Suprapubic skin (tissue), 4 donors: ENCODE measurements at regions not wholly inside any gene's neighbourhood (a gene's known extent, or its start where the extent isn't known, plus 50 kb on each side); places are given as distances from the start of the nearest gene placed in this dataset.

ENCODE experiments used
- DNase-seq, 2 donors: peaks; one replicate each; pipeline ENCODE4 v3.0.0-alpha.2; 2019; ENCODE audit warnings: low spot score in 2 of 2
- H3K27ac ChIP-seq: fragments of 200-600 bp; sonication (generic); one replicate; pipeline ENCODE4 v1.5.1; 2019
- H3K27me3 ChIP-seq: fragments of 200-600 bp; sonication (generic); one replicate; pipeline ENCODE4 v1.5.1; 2019
- H3K36me3 ChIP-seq: fragments of 200-600 bp; sonication (generic); one replicate; pipeline ENCODE4 v1.5.1; 2019
- H3K4me1 ChIP-seq: fragments of 200-600 bp; sonication (generic); one replicate; pipeline ENCODE4 v1.5.1; 2019
- H3K4me3 ChIP-seq: fragments of 200-600 bp; sonication (generic); one replicate; pipeline ENCODE4 v1.5.1; 2019; ENCODE audit warnings: mild to moderate bottlenecking
- H3K9me3 ChIP-seq: fragments of 200-600 bp; sonication (generic); one replicate; pipeline ENCODE4 v1.5.1; 2019
- CTCF ChIP-seq, 2 donors: fragments of 200-600 bp in 1 of 2; fragments of 450-650 bp in 1 of 2; sonication (generic) in 1 of 2; IDR thresholded peaks; one replicate each; pipeline ENCODE4 v1.5.1; 2016 to 2019; ENCODE audit warnings: antibody characterized with exemption in 2 of 2, mild to moderate bottlenecking in 1 of 2, moderate library complexity in 1 of 2
- EP300 ChIP-seq: sonication (generic); formaldehyde crosslinking; IDR thresholded peaks from one replicate; pipeline ENCODE4 v1.6.1; 2017; ENCODE audit warnings: antibody characterized with exemption
- POLR2A ChIP-seq, 2 donors: fragments of 450-650 bp; IDR thresholded peaks; one replicate each; pipeline ENCODE4 v1.6.1; 2017; ENCODE audit warnings: antibody characterized with exemption in 2 of 2, mild to moderate bottlenecking in 2 of 2, moderate library complexity in 2 of 2
- POLR2AphosphoS5 ChIP-seq, 3 donors: sonication (generic); formaldehyde crosslinking; IDR thresholded peaks; one replicate each; pipeline ENCODE4 v1.6.1; 2017; ENCODE audit warnings: antibody characterized with exemption in 3 of 3
- WGBS: methylation state at CpG from one replicate; pipeline ENCODE4 v1.1.5; 2018; 5-methylcytosine and 5-hydroxymethylcytosine counted together

GRCh38 chrX:109862433-109862832 is 129.4 kb upstream of the ACSL4 start:
- no peaks in the 10 kb centered on the region for H3K36me3 ChIP-seq
- TF ChIP-seq CTCF (IDR thresholded peaks at IDR 0.05) (no peak), EP300 (no peak), POLR2AphosphoS5 (IDR thresholded peaks at IDR 0.05) (no peak), POLR2A (IDR thresholded peaks at IDR 0.05) (no peak)
- no peak for DNase-seq
- H3K4me1 ChIP-seq: no peaks in the 10 kb centered on the region
- 31% methylated on average over 2 of the region's 2 CpGs for WGBS
- no peaks in the 10 kb centered on the region for H3K9me3 ChIP-seq
- no peak overlapping the region for H3K4me3 ChIP-seq
- no peaks in the 10 kb centered on the region for H3K27me3 ChIP-seq
- H3K27ac ChIP-seq: no peak overlapping the region

- TF ChIP-seq POLR2A (IDR thresholded peaks at IDR 0.05): no peak
- TF ChIP-seq EP300: no peak
- no peak for TF ChIP-seq CTCF (IDR thresholded peaks at IDR 0.05)
- TF ChIP-seq POLR2AphosphoS5 (IDR thresholded peaks at IDR 0.05): no peak
- no peak for DNase-seq
- Histone ChIP-seq H3K36me3 (no peaks in the 10 kb centered on the region), H3K4me3 (no peak overlapping the region), H3K27ac (no peak overlapping the region), H3K27me3 (no peaks in the 10 kb centered on the region), H3K4me1 (no peaks in the 10 kb centered on the region), H3K9me3 (no peaks in the 10 kb centered on the region)
Observed at GRCh38 chrX:109863811-109864210, 130.8 kb upstream of the ACSL4 start.

DNA sequence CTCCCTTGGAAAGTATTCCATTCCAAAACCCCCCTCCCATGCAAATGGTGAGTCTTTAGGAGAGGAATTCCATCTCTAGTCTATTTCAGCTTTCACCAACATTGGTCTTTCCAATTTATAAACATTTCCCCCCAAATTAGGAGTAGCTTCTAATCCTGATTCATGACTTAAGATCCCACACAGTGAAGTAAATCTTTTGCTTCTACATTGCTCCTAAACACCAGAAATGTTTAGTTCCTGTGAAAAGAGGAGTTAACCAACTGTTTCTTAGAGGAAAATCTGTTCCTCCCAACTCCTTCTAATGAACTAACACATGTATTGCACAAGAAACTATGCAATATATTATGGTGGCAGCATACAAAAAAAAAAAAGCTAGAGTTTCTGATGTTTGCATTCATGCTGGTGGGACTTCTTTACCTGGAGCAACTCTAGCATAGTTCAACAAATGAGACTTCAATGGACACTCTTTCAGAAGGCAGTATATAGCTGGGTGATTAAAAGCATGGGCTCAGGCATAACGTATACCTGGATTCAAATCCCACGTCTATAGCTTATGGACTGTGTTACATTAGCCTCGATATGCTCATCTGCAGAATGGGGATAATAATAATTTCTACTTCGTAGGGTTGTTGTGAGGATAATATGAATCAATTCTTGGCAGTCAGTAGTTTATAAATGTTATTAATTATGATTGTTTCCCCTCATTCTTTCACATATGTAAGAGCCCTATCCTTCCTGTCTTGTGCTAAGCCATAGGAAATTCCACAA is 131.6 kb upstream of the TMEM164 start:
- DNase-seq: no peak
- no peak for TF ChIP-seq POLR2A (IDR thresholded peaks at IDR 0.05)
- no peak for TF ChIP-seq CTCF (IDR thresholded peaks at IDR 0.05)
- no peak for TF ChIP-seq EP300
- TF ChIP-seq POLR2AphosphoS5 (IDR thresholded peaks at IDR 0.05): no peak
- no peaks in the 10 kb centered on the region for H3K27me3 ChIP-seq
- no peaks in the 10 kb centered on the region for H3K36me3 ChIP-seq
- no peaks in the 10 kb centered on the region for H3K9me3 ChIP-seq
- 72% methylated on average over 4 of the region's 4 CpGs for WGBS
- H3K4me1 ChIP-seq: no peaks in the 10 kb centered on the region
- no peak overlapping the region for H3K4me3 ChIP-seq
- no peak overlapping the region for H3K27ac ChIP-seq

DNA sequence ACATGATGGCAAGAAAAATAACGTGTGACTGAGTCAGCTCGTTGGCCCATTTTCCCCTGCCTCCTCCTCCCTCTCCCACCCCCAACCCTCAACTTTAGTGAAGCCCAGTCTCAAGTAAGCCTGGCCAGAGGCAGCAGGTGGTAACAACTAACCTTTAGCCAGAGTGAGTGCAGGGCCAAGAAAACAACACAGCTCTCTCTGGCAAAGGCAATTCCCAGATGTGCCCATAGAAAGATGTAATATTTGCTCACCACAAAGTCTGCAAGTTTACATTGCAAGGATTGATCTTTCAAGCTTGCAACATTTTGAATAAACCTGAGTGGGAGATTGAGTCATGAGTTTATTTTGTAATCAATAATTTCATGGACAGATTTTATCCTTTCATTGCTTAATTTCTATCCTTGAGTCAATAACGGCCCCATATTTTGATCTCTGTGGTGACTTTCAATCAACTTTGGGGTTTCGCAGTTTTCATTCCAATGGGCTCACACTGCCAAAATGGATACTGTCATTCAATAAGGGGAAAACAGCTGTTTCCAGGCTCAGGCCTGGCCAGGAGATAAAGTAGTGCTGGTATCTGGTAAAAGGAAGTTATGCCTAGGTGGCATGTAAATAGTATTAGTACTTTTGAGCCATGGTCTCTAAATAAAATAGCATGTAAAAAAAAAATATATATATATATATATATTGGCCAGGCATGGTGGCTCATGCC is 130.7 kb upstream of the TMEM164 start:
- no peaks in the 10 kb centered on the region for H3K27me3 ChIP-seq
- no peaks in the 10 kb centered on the region for H3K36me3 ChIP-seq
- no peak for TF ChIP-seq POLR2AphosphoS5 (IDR thresholded peaks at IDR 0.05)
- TF ChIP-seq EP300: no peak
- H3K4me1 ChIP-seq: no peaks in the 10 kb centered on the region
- H3K4me3 ChIP-seq: no peak overlapping the region
- no peak for DNase-seq
- WGBS: 52% methylated on average over 4 of the region's 4 CpGs
- H3K9me3 ChIP-seq: no peaks in the 10 kb centered on the region
- H3K27ac ChIP-seq: no peak overlapping the region

GRCh38 chrX:109873574-109873973 is 129.3 kb upstream of the TMEM164 start:
- H3K36me3 ChIP-seq: no peaks in the 10 kb centered on the region
- 35% methylated on average over 1 of the region's 1 CpG for WGBS
- no peaks in the 10 kb centered on the region for H3K27me3 ChIP-seq
- DNase-seq: no peak
- no peaks in the 10 kb centered on the region for H3K4me1 ChIP-seq
- no peak overlapping the region for H3K4me3 ChIP-seq
- no peak overlapping the region for H3K27ac ChIP-seq
- TF ChIP-seq EP300: no peak
- TF ChIP-seq POLR2A (IDR thresholded peaks at IDR 0.05): no peak
- no peak for TF ChIP-seq POLR2AphosphoS5 (IDR thresholded peaks at IDR 0.05)
- TF ChIP-seq CTCF (IDR thresholded peaks at IDR 0.05): no peak
- no peaks in the 10 kb centered on the region for H3K9me3 ChIP-seq
